HEK293T (cell line): ENCODE measurements at regions not wholly inside any gene's neighbourhood (a gene's known extent, or its start where the extent isn't known, plus 50 kb on each side); places are given as distances from the start of the nearest gene placed in this dataset.

Experiments used
- CTCF ChIA-PET: fragments of 350-600 bp; formaldehyde crosslinking; extraction: SDS; loops from one replicate; lab custom pipeline; 2021; ENCODE audit warnings: antibody characterized with exemption, inconsistent platforms; lab: Yijun Ruan, JAX
- POLR2A ChIA-PET: fragments of 350-600 bp; formaldehyde crosslinking; extraction: SDS; loops from one replicate; lab custom pipeline; 2020; ENCODE audit warnings: antibody characterized with exemption, inconsistent platforms; lab: Yijun Ruan, JAX
- DNase-seq: peaks from one replicate; pipeline ENCODE4 v3.0.0; 2012; ENCODE audit warnings: mixed read lengths; ENCODE audit errors: extremely low spot score
- ARNT ChIP-seq: fragments of 450-650 bp; IDR thresholded peaks from 2 replicates; pipeline ENCODE4 v1.6.1; 2017; ENCODE audit warnings: mild to moderate bottlenecking
- BHLHE40 ChIP-seq: fragments of 450-650 bp; IDR thresholded peaks from 2 replicates; pipeline ENCODE4 v1.6.1; 2016; ENCODE audit warnings: mild to moderate bottlenecking, moderate library complexity, borderline replicate concordance
- CTBP1 ChIP-seq: fragments of 450-650 bp; IDR thresholded peaks from 2 replicates; pipeline ENCODE4 v1.6.1; 2016; ENCODE audit warnings: borderline replicate concordance
- ELF4 ChIP-seq: fragments of 450-650 bp; IDR thresholded peaks from 2 replicates; pipeline ENCODE4 v1.6.1; 2017; ENCODE audit warnings: antibody characterized with exemption
- FOXA1 ChIP-seq: fragments of 450-650 bp; IDR thresholded peaks from 2 replicates; pipeline ENCODE4 v1.6.1; 2016; ENCODE audit warnings: mild to moderate bottlenecking
- FOXK2 ChIP-seq: fragments of 450-650 bp; IDR thresholded peaks from 2 replicates; pipeline ENCODE4 v1.6.1; 2016; ENCODE audit warnings: mild to moderate bottlenecking
- FOXM1 ChIP-seq: fragments of 450-650 bp; IDR thresholded peaks from 2 replicates; pipeline ENCODE4 v1.6.1; 2017; ENCODE audit warnings: mild to moderate bottlenecking, borderline replicate concordance
- HDGF ChIP-seq: fragments of 450-650 bp; IDR thresholded peaks from 2 replicates; pipeline ENCODE4 v1.6.1; 2017; ENCODE audit warnings: antibody characterized with exemption, borderline replicate concordance
- L3MBTL2 ChIP-seq: fragments of 450-650 bp; conservative IDR thresholded peaks from 2 replicates; pipeline ENCODE4 v1.6.1; 2016; ENCODE audit warnings: mild to moderate bottlenecking
- LEF1 ChIP-seq: fragments of 450-650 bp; IDR thresholded peaks from 2 replicates; pipeline ENCODE4 v1.6.1; 2017; ENCODE audit warnings: mild to moderate bottlenecking, borderline replicate concordance
- NFRKB ChIP-seq: fragments of 450-650 bp; IDR thresholded peaks from 2 replicates; pipeline ENCODE4 v1.6.1; 2016; ENCODE audit warnings: mild to moderate bottlenecking, moderate library complexity
- SP1 ChIP-seq: fragments of 450-650 bp; IDR thresholded peaks from 2 replicates; pipeline ENCODE4 v1.6.1; 2017
- SUZ12 ChIP-seq: fragments of 450-650 bp; IDR thresholded peaks from 2 replicates; pipeline ENCODE4 v1.6.1; 2016; ENCODE audit warnings: mild to moderate bottlenecking
- TARDBP ChIP-seq: fragments of 450-650 bp; IDR thresholded peaks from 2 replicates; pipeline ENCODE4 v1.6.1; 2016
- ZNF384 ChIP-seq: fragments of 450-650 bp; IDR thresholded peaks from 2 replicates; pipeline ENCODE4 v1.6.1; 2016
- TF ChIP-seq, protein P1 (sequence below): fragments of 450-650 bp; IDR thresholded peaks from 2 replicates; pipeline ENCODE4 v1.6.1; 2016

DNA sequence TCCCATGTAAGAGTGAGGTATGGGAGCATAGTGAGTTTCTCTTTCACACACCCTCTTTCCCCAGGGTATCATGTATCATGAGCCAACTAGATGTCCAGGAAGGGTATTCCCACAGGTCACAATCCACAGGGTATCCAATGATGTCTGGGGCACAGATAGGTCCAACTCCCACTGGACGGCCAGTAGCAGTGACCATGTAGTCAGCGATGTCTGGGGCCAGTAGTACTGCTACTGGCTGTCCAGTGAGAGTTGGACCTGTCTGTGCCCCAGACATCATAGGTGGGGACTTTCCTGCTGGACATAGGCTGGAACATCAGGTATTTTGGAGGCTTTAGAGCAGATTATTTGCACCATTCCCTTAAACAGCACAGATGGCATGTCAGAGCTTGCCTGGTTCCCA is 352.6 kb upstream of the SGCD start:
- ChIA-PET CTCF (no interaction called here), POLR2A (no interaction called here)
- TF ChIP-seq TARDBP = no peak
- TF ChIP-seq ZNF384 = no peak
- no peak for TF ChIP-seq CTBP1
- no peak for TF ChIP-seq LEF1
- TF ChIP-seq ARNT = no peak
- TF ChIP-seq SUZ12 = no peak
- TF ChIP-seq HDGF = no peak
- TF ChIP-seq SP1 = no peak
- no peak for TF ChIP-seq L3MBTL2
- TF ChIP-seq FOXA1 = no peak
- TF ChIP-seq ELF4 = no peak
- no peak for TF ChIP-seq FOXK2
- TF ChIP-seq, protein P1, sequence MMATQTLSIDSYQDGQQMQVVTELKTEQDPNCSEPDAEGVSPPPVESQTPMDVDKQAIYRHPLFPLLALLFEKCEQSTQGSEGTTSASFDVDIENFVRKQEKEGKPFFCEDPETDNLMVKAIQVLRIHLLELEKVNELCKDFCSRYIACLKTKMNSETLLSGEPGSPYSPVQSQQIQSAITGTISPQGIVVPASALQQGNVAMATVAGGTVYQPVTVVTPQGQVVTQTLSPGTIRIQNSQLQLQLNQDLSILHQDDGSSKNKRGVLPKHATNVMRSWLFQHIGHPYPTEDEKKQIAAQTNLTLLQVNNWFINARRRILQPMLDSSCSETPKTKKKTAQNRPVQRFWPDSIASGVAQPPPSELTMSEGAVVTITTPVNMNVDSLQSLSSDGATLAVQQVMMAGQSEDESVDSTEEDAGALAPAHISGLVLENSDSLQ = no peak
- TF ChIP-seq BHLHE40 = no peak
- TF ChIP-seq NFRKB = no peak
- no peak for TF ChIP-seq FOXM1
- DNase-seq = no peak

DNA sequence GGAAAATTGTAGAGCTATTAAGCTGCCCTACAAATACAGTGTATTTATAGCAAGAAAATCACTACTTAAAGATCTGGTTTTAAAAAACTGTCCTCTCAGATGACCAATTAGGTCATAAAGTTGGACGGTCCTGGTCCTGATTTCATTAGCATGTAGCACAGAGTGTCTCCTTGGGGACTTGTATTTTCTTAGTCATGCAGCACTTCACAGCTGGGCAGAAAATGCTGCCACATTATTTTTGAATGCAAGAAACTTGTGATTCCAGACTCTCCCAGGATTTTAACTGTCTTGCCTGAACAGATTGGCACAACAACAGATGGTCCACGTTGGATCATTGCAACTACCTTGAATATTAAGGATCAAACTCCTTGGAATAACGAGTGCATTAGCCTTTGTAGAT is 348.1 kb upstream of the SGCD start:
- ChIA-PET CTCF (no interaction called here), POLR2A (no interaction called here)
- no peak for DNase-seq
- TF ChIP-seq ELF4 = no peak

- no peak for TF ChIP-seq FOXM1
- TF ChIP-seq HDGF = no peak
- TF ChIP-seq ELF4 = no peak
- no peak for TF ChIP-seq L3MBTL2
- no peak for TF ChIP-seq ZNF384
- no peak for TF ChIP-seq FOXA1
- TF ChIP-seq TARDBP = no peak
- no peak for TF ChIP-seq FOXK2
- ChIA-PET CTCF (no interaction called here), POLR2A (no interaction called here)
- DNase-seq = no peak
Observed at GRCh38 chr5:155982354-155982753, 344.6 kb upstream of the SGCD start.

GRCh38 chr5:155983954-155984353 is 343.0 kb upstream of the SGCD start:
- CTCF ChIA-PET = no interaction called here
- no peak for DNase-seq
- TF ChIP-seq HDGF (no peak), SP1 (no peak), FOXM1 (no peak), ZNF384 (no peak), LEF1 (no peak), BHLHE40 (no peak), FOXK2 (no peak), L3MBTL2 (no peak), ARNT (no peak), TARDBP (no peak), FOXA1 (no peak), NFRKB (no peak), ELF4 (no peak)
- TF ChIP-seq, protein P1 = no peak
- POLR2A ChIA-PET = no interaction called here

- ChIA-PET POLR2A (no interaction called here), CTCF (no interaction called here)
- TF ChIP-seq L3MBTL2 (no peak), CTBP1 (no peak), SUZ12 (no peak), LEF1 (no peak), NFRKB (no peak), FOXM1 (no peak), ARNT (no peak), BHLHE40 (no peak), FOXA1 (no peak), ELF4 (no peak), TARDBP (no peak)
- TF ChIP-seq, protein P1 = no peak
- DNase-seq = no peak
Observed at GRCh38 chr5:155987265-155987810, 339.6 kb upstream of the SGCD start.

GRCh38 chr5:155989879-155990278 is 337.1 kb upstream of the SGCD start:
- TF ChIP-seq ARNT (no peak), HDGF (no peak), CTBP1 (no peak), FOXA1 (no peak), SP1 (no peak), ZNF384 (no peak), BHLHE40 (no peak), SUZ12 (no peak), TARDBP (no peak), NFRKB (no peak), L3MBTL2 (no peak)
- TF ChIP-seq, protein P1 = no peak
- no peak for DNase-seq
- CTCF ChIA-PET = no interaction called here
- POLR2A ChIA-PET = no interaction called here
